ENCODE measurements at regions not wholly inside any gene's neighbourhood (a gene's known extent, or its start where the extent isn't known, plus 50 kb on each side); places are given as distances from the start of the nearest gene placed in this dataset.

DNA sequence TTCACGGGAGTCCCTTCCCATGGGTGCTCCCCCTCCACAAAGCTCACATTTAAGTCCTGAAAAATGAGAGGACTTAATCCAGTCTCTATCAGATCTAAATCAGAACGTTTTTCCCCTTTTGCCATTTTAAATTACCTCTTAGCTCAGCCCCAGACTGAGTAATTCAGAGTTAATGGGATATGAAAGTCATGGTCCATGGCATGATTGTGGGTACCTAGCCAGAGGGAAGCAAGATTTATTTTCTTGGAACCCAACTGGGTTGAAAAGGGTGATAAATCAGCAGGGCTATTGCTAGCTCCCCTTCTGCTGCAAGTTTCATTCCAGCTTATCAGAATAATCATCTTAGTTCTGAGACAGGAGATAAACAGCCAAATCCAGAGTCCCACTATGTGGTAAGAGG, 320.2 kb upstream of the CHD6 start:
- no peak overlapping the region for H2AFZ ChIP-seq (ENCODE audit: low read length)
- H4K20me1 ChIP-seq (ENCODE audit: insufficient read depth, low read length) = no peaks in the 10 kb centered on the region
- H3K4me3 ChIP-seq (ENCODE audit: low read depth, low read length, poor library complexity, severe bottlenecking) = no peak overlapping the region
- H3K9me3 ChIP-seq (ENCODE audit: low read length) = no peaks in the 10 kb centered on the region
- H3K4me2 ChIP-seq (ENCODE audit: low read length) = no peak overlapping the region
- H3K9me2 ChIP-seq (ENCODE audit: low read depth, low read length) = no peaks in the 10 kb centered on the region
- no peaks in the 10 kb centered on the region for H3K27me3 ChIP-seq (ENCODE audit: insufficient read depth, low read length)
- no peaks in the 10 kb centered on the region for H3K79me2 ChIP-seq (ENCODE audit: insufficient read depth, low read length)
- H3K36me3 ChIP-seq (ENCODE audit: insufficient read depth, low read length) = no peaks in the 10 kb centered on the region
- H3K4me1 ChIP-seq (ENCODE audit: insufficient read depth, low read length, severe bottlenecking) = no peaks in the 10 kb centered on the region
- TF ChIP-seq EZH2 (IDR thresholded peaks at IDR 0.05; ENCODE audit: borderline replicate concordance, low read length) (no peak), CTCF (IDR thresholded peaks at IDR 0.05; ENCODE audit: low read length) (no peak)
- H3F3A ChIP-seq (ENCODE audit: insufficient read depth, low read length) = no peaks in the 10 kb centered on the region
- H3K9ac ChIP-seq (ENCODE audit: low read length) = no peak overlapping the region
- no peak overlapping the region for H3K27ac ChIP-seq (ENCODE audit: low read depth, low read length, poor library complexity, severe bottlenecking)

- H4K20me1 ChIP-seq (ENCODE audit: insufficient read depth, low read length) = no peaks in the 10 kb centered on the region
- H3K27ac ChIP-seq (ENCODE audit: low read depth, low read length, poor library complexity, severe bottlenecking) = no peak overlapping the region
- H3K9me2 ChIP-seq (ENCODE audit: low read depth, low read length) = no peaks in the 10 kb centered on the region
- no peaks in the 10 kb centered on the region for H3K36me3 ChIP-seq (ENCODE audit: insufficient read depth, low read length)
- H3K27me3 ChIP-seq (ENCODE audit: insufficient read depth, low read length) = no peaks in the 10 kb centered on the region
- H3K4me2 ChIP-seq (ENCODE audit: low read length) = no peak overlapping the region
- no peak overlapping the region for H2AFZ ChIP-seq (ENCODE audit: low read length)
- H3F3A ChIP-seq (ENCODE audit: insufficient read depth, low read length) = no peaks in the 10 kb centered on the region
- no peaks in the 10 kb centered on the region for H3K4me1 ChIP-seq (ENCODE audit: insufficient read depth, low read length, severe bottlenecking)
- no peak overlapping the region for H3K4me3 ChIP-seq (ENCODE audit: low read depth, low read length, poor library complexity, severe bottlenecking)
- no peak overlapping the region for H3K9ac ChIP-seq (ENCODE audit: low read length)
- no peaks in the 10 kb centered on the region for H3K9me3 ChIP-seq (ENCODE audit: low read length)
- TF ChIP-seq CTCF (IDR thresholded peaks at IDR 0.05; ENCODE audit: low read length) = no peak
- TF ChIP-seq EZH2 (IDR thresholded peaks at IDR 0.05; ENCODE audit: borderline replicate concordance, low read length) = no peak
- H3K79me2 ChIP-seq (ENCODE audit: insufficient read depth, low read length) = no peaks in the 10 kb centered on the region
Observed at GRCh38 chr20:41935259-41935791, 317.1 kb upstream of the CHD6 start.

DNA sequence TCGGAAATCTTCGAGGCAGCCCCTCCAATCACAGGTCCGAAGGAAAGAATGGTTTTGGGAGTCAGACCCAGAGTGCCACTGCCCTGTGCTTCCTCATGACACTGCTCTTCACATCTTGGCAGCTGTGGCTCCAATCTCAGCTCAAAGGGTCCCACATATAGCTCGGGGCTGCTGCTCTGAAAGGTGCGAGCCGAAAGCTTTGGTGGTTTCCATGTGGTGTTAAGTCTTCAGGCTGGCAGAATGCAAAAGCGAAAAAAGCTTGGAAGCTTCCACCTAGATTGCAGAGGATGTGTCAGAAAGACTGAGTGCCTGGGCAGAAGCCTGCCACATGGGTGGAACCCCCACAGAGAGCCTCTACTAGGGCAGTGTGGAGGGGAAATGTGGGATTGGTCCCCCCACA, 314.3 kb upstream of the CHD6 start:
- H3K9me2 ChIP-seq (ENCODE audit: low read depth, low read length) = no peaks in the 10 kb centered on the region
- no peaks in the 10 kb centered on the region for H4K20me1 ChIP-seq (ENCODE audit: insufficient read depth, low read length)
- no peaks in the 10 kb centered on the region for H3K79me2 ChIP-seq (ENCODE audit: insufficient read depth, low read length)
- no peaks in the 10 kb centered on the region for H3K36me3 ChIP-seq (ENCODE audit: insufficient read depth, low read length)
- no peak overlapping the region for H2AFZ ChIP-seq (ENCODE audit: low read length)
- no peaks in the 10 kb centered on the region for H3K27me3 ChIP-seq (ENCODE audit: insufficient read depth, low read length)
- no peaks in the 10 kb centered on the region for H3F3A ChIP-seq (ENCODE audit: insufficient read depth, low read length)
- no peak overlapping the region for H3K9ac ChIP-seq (ENCODE audit: low read length)
- no peaks in the 10 kb centered on the region for H3K4me1 ChIP-seq (ENCODE audit: insufficient read depth, low read length, severe bottlenecking)
- H3K9me3 ChIP-seq (ENCODE audit: low read length) = no peaks in the 10 kb centered on the region
- no peak overlapping the region for H3K4me3 ChIP-seq (ENCODE audit: low read depth, low read length, poor library complexity, severe bottlenecking)
- H3K27ac ChIP-seq (ENCODE audit: low read depth, low read length, poor library complexity, severe bottlenecking) = no peak overlapping the region
- H3K4me2 ChIP-seq (ENCODE audit: low read length) = no peak overlapping the region
- no peak for TF ChIP-seq CTCF (IDR thresholded peaks at IDR 0.05; ENCODE audit: low read length)
- no peak for TF ChIP-seq EZH2 (IDR thresholded peaks at IDR 0.05; ENCODE audit: borderline replicate concordance, low read length)
